ENCODE measurements at regions not wholly inside any gene's neighbourhood (a gene's known extent, or its start where the extent isn't known, plus 50 kb on each side); places are given as distances from the start of the nearest gene placed in this dataset.

DNA sequence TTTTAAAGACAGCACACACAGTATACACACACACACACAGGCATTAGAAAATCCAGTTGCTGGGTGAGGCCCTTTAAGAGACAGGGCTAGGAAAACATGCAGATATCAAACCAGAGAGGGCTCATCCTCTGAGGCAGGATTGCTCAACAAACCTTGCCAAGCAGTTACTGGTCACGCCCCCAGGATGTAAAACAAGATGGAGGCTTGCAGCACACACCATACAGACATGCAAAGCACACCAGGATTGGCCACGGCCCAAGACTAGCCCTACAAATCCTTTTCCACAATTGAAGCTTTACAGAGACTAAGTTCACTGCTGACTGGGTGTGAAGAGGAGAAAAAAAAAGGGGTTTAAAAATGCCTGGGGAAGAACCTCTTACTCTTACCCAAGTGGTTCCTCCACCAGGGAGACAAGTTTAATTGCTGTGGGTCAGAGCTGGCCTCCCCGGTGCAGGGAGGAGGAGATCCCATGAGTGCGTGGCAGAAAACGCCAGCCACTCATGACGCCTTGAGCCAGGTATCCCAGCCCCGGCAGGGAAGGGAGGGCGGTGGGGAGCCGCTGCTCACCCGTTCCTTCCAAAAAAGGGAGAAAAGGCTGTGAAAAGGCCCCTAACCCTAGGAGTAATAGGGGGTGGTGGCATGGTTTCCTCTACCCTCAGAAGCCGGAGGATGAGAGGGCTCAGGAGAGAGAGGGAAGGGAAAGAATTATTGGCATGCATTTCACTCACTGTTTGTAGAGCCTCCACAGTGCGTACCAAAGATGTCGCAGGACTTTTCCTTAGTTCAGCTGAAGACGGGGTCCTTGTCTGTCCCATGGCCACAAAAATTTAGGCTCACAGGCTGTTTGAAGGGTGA, 594.6 kb upstream of the ZP4 start:
- no peak overlapping the region for H3K4me2 ChIP-seq
- H3K9ac ChIP-seq, result no peak overlapping the region
- no peak overlapping the region for H3K27ac ChIP-seq
- no peaks in the 10 kb centered on the region for H4K20me1 ChIP-seq
- no peak overlapping the region for H3K4me3 ChIP-seq
- no peaks in the 10 kb centered on the region for H3K36me3 ChIP-seq
- TF ChIP-seq Cebpa-rat (IDR thresholded peaks at IDR 0.05), result no peak
- no peaks in the 10 kb centered on the region for H3K27me3 ChIP-seq
- no peaks in the 10 kb centered on the region for H3K9me3 ChIP-seq
- peaks cover 5% of the 10 kb centered on the region; the same call in 1 of the 2 replicates for H3K4me1 ChIP-seq

DNA sequence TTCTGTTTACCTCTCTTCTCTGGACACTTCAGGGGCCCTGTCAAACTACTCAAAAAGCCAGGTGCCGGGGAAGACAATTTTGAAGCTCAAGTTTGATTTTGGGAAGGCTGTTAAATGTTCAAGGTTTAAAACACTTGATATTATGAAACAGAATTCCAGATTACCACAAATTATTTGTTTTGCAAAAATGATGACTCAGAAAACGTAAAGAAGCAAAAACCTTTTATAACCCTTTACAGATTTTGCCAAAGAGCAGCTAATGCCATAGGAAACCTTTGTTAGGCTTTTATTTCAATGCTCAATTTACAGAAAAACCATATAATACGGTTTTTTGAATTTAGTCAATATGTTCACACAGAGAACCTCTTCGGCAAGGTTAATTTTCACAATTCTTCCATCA, 593.4 kb upstream of the ZP4 start:
- H3K27me3 ChIP-seq, result no peaks in the 10 kb centered on the region
- H3K9me3 ChIP-seq, result no peaks in the 10 kb centered on the region
- no peaks in the 10 kb centered on the region for H4K20me1 ChIP-seq
- H3K9ac ChIP-seq, result no peak overlapping the region
- H3K36me3 ChIP-seq, result no peaks in the 10 kb centered on the region
- no peak overlapping the region for H3K4me2 ChIP-seq
- no peak overlapping the region for H3K4me3 ChIP-seq
- TF ChIP-seq Cebpa-rat (IDR thresholded peaks at IDR 0.05), result no peak
- H3K27ac ChIP-seq, result no peak overlapping the region
- peaks cover 12% of the 10 kb centered on the region; the same call in 1 of the 2 replicates for H3K4me1 ChIP-seq

DNA sequence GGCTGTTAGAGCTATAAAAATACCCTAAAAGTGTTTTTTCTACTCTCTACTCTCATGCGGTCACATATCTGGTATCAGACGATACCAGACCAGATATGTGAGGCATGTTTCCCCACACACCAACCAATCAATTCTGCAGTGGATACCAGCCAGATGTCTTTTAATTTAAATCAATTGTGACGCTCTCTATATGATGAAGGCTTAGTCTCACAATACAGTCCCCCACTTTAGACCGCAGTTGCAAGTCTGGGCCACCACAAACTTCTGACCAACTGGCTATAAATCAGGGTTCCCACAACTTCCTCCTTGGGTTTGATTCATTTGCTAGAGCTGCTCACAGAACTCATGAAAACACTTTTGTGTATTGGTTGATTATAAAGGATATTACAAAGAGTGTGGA, 586.1 kb upstream of the ZP4 start:
- Histone ChIP-seq H3K9me3 (no peaks in the 10 kb centered on the region), H3K27me3 (no peaks in the 10 kb centered on the region), H3K27ac (no peak overlapping the region), H3K4me3 (no peak overlapping the region), H3K36me3 (no peaks in the 10 kb centered on the region), H4K20me1 (no peaks in the 10 kb centered on the region), H3K4me2 (no peak overlapping the region), H3K9ac (no peak overlapping the region), H3K4me1 (peaks cover 12% of the 10 kb centered on the region; the same call in 1 of the 2 replicates)
- TF ChIP-seq Cebpa-rat (IDR thresholded peaks at IDR 0.05), result no peak

DNA sequence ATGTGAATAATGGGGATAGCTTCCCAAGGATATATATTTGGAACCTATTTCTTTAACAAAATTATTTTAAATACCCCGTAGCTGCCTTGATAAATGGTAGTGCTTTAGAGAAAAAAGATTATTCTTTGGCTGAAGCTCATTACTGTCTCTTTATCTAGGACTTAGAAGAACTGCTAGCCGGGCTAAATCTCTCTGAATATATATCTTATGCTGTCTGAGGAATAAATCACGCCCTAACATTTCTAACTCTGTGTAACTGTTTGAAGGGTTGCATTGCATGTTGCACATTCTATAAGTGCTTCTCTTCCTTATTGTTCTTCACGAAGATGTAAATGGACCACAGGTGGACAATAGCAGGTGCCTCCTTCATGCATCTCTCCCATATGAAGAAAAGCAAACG, 585.0 kb upstream of the ZP4 start:
- H3K4me2 ChIP-seq, result no peak overlapping the region
- no peak overlapping the region for H3K9ac ChIP-seq
- H3K27me3 ChIP-seq, result no peaks in the 10 kb centered on the region
- no peak overlapping the region for H3K27ac ChIP-seq
- H3K4me1 ChIP-seq, result peaks cover 7% of the 10 kb centered on the region; the same call in 1 of the 2 replicates
- no peaks in the 10 kb centered on the region for H3K36me3 ChIP-seq
- no peak for TF ChIP-seq Cebpa-rat (IDR thresholded peaks at IDR 0.05)
- H3K4me3 ChIP-seq, result no peak overlapping the region
- H3K9me3 ChIP-seq, result no peaks in the 10 kb centered on the region
- H4K20me1 ChIP-seq, result no peaks in the 10 kb centered on the region

DNA sequence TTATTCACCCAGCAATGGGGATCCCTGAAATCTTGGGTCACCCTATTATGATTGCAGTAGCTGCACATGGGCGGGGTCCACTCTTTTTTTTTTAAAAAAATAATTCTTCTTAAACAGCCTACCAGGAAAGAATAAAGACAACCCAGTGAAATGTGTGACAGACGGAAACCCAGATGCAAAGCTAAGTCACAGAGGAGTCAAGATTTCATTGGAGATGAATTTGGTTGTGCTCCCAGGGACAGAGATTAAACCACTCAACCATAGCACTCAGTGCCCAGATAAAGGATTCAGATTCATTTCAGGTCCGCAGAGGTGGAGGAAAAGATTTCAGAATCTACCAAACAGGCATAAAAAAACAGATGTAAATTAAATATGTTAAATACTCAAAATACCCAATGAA, 583.5 kb upstream of the ZP4 start:
- no peak overlapping the region for H3K27ac ChIP-seq
- H3K4me2 ChIP-seq, result no peak overlapping the region
- no peak overlapping the region for H3K9ac ChIP-seq
- H3K27me3 ChIP-seq, result no peaks in the 10 kb centered on the region
- no peaks in the 10 kb centered on the region for H3K9me3 ChIP-seq
- H3K4me3 ChIP-seq, result no peak overlapping the region
- no peaks in the 10 kb centered on the region for H3K4me1 ChIP-seq
- no peaks in the 10 kb centered on the region for H4K20me1 ChIP-seq
- TF ChIP-seq Cebpa-rat (IDR thresholded peaks at IDR 0.05), result no peak
- H3K36me3 ChIP-seq, result no peaks in the 10 kb centered on the region

DNA sequence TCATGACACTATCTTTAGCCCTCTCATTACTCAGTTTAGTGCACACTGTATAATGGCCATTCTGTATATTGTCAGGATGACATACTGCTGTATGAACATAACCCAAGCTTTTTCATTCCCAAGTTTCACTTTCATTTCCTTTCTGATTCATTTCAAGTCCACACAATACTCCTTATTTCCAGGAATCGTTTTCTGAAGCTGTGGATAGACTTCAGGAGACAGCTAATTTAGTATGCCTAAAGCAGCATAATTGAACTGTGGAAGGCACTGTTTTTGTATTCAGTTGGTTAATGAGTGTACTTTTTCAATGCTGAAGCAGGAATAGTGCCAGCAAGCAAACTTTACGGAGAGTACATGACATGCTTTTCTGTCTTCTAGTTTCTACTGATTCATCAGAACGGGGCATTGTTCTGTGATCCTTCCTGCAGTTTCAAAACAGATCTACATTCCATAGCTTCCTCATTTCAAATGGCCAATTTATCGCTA, 578.5 kb upstream of the ZP4 start:
- Histone ChIP-seq H3K4me2 (no peak overlapping the region), H3K4me3 (no peak overlapping the region), H3K27me3 (no peaks in the 10 kb centered on the region), H3K9ac (no peak overlapping the region), H4K20me1 (no peaks in the 10 kb centered on the region), H3K9me3 (no peaks in the 10 kb centered on the region), H3K36me3 (no peaks in the 10 kb centered on the region), H3K4me1 (no peaks in the 10 kb centered on the region), H3K27ac (no peak overlapping the region)
- no peak for TF ChIP-seq Cebpa-rat (IDR thresholded peaks at IDR 0.05)

DNA sequence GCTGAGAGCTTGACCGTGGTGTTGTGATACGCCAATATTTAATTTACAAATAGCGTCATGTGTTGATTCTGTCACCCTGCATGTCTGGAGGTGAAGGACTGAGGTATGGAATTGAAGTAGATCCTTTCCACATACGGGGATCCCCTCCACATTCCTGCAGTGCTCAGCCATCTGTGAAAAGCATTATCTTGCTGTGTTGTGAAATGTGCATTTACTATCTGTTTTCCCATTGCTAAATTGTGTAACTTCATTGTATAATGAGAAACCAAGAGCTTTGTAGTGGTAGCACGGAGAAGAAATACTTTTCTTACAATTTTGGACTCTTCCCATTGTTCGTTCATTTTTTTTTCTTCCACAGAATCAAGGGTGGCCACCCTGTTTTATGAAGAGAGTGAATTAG, 577.3 kb upstream of the ZP4 start:
- H3K4me2 ChIP-seq, result no peak overlapping the region
- no peaks in the 10 kb centered on the region for H3K27me3 ChIP-seq
- H3K9me3 ChIP-seq, result no peaks in the 10 kb centered on the region
- no peak for TF ChIP-seq Cebpa-rat (IDR thresholded peaks at IDR 0.05)
- no peaks in the 10 kb centered on the region for H3K4me1 ChIP-seq
- H3K9ac ChIP-seq, result no peak overlapping the region
- no peak overlapping the region for H3K4me3 ChIP-seq
- no peaks in the 10 kb centered on the region for H3K36me3 ChIP-seq
- no peak overlapping the region for H3K27ac ChIP-seq
- no peaks in the 10 kb centered on the region for H4K20me1 ChIP-seq

DNA sequence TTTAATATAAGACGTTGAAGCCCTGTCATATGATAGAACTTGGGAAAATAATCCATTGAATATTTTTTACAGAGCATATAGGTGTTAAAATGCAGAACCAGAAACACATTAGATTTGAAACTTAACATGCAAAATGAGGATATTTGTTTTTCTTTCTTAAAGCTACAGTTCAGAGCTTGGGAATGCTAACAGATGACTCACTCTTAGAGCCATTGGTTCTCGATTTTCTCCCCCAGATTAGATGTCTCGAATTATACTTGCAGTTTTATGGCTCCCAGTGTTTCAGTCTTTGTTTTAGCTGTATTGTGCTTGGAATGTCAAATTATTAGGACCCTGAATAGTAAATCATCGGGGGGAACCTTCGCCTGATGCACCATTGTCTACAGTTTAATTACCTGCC, 575.7 kb upstream of the ZP4 start:
- Histone ChIP-seq H3K9me3 (no peaks in the 10 kb centered on the region), H3K4me3 (no peak overlapping the region), H3K4me1 (no peaks in the 10 kb centered on the region), H3K4me2 (no peak overlapping the region), H3K27ac (no peak overlapping the region), H3K36me3 (no peaks in the 10 kb centered on the region), H4K20me1 (no peaks in the 10 kb centered on the region), H3K9ac (no peak overlapping the region), H3K27me3 (no peaks in the 10 kb centered on the region)
- no peak for TF ChIP-seq Cebpa-rat (IDR thresholded peaks at IDR 0.05)

DNA sequence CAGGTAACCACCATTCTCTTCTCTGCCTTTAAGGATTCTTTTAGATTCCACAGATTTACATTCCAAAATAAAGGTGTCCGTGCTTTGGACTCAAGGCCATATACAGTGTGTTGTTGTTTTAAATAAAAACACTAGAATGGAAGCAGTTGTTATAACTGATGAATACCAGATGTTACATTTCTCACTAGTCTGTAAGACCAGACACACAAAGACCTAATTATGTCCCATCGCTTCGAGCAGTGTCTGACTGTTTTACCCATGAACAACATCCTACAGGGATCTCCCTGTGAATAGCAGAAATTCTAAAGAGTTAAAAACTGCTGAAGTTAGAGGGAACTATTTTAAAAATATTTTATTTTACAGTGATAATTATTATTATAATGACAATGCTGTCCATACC, 574.7 kb upstream of the ZP4 start:
- no peak for TF ChIP-seq Cebpa-rat (IDR thresholded peaks at IDR 0.05)

DNA sequence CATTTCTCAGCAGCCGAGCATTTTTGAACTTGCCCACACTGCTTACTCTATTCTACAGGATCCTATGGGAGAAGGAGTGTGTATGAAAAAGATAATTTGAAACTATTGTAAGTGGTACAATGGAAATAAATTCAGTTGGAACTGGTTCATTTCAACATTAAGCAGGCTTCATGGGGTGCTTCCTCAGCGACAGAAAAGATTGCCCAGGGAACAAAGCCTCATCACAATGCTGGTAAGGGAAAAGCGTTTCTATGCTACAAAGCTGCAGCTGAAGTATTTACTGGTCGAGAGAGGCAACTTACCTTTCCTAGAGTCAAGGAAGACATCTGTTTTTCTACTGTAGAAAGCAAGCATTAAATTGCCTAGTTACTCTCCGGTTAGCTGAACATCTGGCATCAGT, 568.2 kb upstream of the ZP4 start:
- Histone ChIP-seq H3K27me3 (no peaks in the 10 kb centered on the region), H3K9me3 (no peaks in the 10 kb centered on the region), H3K36me3 (no peaks in the 10 kb centered on the region), H3K9ac (no peak overlapping the region), H3K27ac (no peak overlapping the region), H3K4me3 (no peak overlapping the region), H3K4me2 (no peak overlapping the region), H4K20me1 (no peaks in the 10 kb centered on the region), H3K4me1 (no peaks in the 10 kb centered on the region)
- no peak for TF ChIP-seq Cebpa-rat (IDR thresholded peaks at IDR 0.05)

More for the DNA sequence above, 574.7 kb upstream of the ZP4 start:
- Histone ChIP-seq H3K36me3 (no peaks in the 10 kb centered on the region), H4K20me1 (no peaks in the 10 kb centered on the region), H3K4me3 (no peak overlapping the region), H3K4me2 (no peak overlapping the region), H3K4me1 (no peaks in the 10 kb centered on the region), H3K27ac (no peak overlapping the region), H3K9ac (no peak overlapping the region), H3K27me3 (no peaks in the 10 kb centered on the region), H3K9me3 (no peaks in the 10 kb centered on the region)

Data from BLaER1 (cell line).